Liver (tissue), 8 donors: ENCODE measurements at regions not wholly inside any gene's neighbourhood (a gene's known extent, or its start where the extent isn't known, plus 50 kb on each side); places are given as distances from the start of the nearest gene placed in this dataset.

ENCODE experiments used
- DNase-seq: peaks from one replicate; pipeline ENCODE4 v3.0.0-alpha.2; 2017; ENCODE audit warnings: low spot score
- H3K27ac ChIP-seq, 2 donors: one replicate each; pipeline ENCODE4 v1.7.0; 2013; ENCODE audit warnings: inconsistent platforms in 2 of 2, low read length in 2 of 2, control low read depth in 1 of 2, low read depth in 1 of 2, mild to moderate bottlenecking in 1 of 2
- H3K27me3 ChIP-seq, 4 donors: one replicate each; pipeline versions ENCODE4 v1.6.1 to v1.7.0; 2013; ENCODE audit warnings: low read length in 3 of 4, inconsistent platforms in 1 of 4, mild to moderate bottlenecking in 1 of 4, moderate library complexity in 1 of 4; ENCODE audit not compliant: control insufficient read depth in 4 of 4, insufficient read depth in 4 of 4
- H3K36me3 ChIP-seq, 4 donors: one replicate each; pipeline versions ENCODE4 v1.6.1 to v1.7.0; 2013; ENCODE audit warnings: low read length in 3 of 4, mild to moderate bottlenecking in 3 of 4, low read depth in 1 of 4, moderate library complexity in 1 of 4; ENCODE audit not compliant: control insufficient read depth in 4 of 4, insufficient read depth in 3 of 4
- H3K4me1 ChIP-seq, 4 donors: one replicate each; pipeline versions ENCODE4 v1.6.1 to v1.7.0; 2013; ENCODE audit warnings: low read length in 3 of 4, mild to moderate bottlenecking in 3 of 4, moderate library complexity in 1 of 4; ENCODE audit not compliant: control insufficient read depth in 4 of 4, insufficient read depth in 4 of 4
- H3K4me3 ChIP-seq, 3 donors: one replicate each; pipeline versions ENCODE4 v1.6.1 to v1.7.0; 2013; ENCODE audit warnings: low read length in 3 of 3, control low read depth in 1 of 3, low read depth in 1 of 3, mild to moderate bottlenecking in 1 of 3
- H3K9ac ChIP-seq, 2 donors: one replicate each; pipeline ENCODE4 v1.7.0; 2013; ENCODE audit warnings: low read length in 2 of 2, mild to moderate bottlenecking in 2 of 2, moderate library complexity in 2 of 2, control low read depth in 1 of 2, low read depth in 1 of 2
- H3K9me3 ChIP-seq, 4 donors: one replicate each; pipeline versions ENCODE4 v1.6.1 to v1.7.0; 2013; ENCODE audit warnings: low read length in 3 of 4; ENCODE audit not compliant: control insufficient read depth in 4 of 4
- EGR1 ChIP-seq, 2 donors: IDR thresholded peaks; 2 replicates each; pipeline ENCODE4 v1.6.1; 2016 to 2018; ENCODE audit warnings: antibody characterized with exemption in 2 of 2, low read depth in 2 of 2
- FOXA1 ChIP-seq: IDR thresholded peaks from 2 replicates; pipeline ENCODE4 v1.6.1; 2016; ENCODE audit warnings: antibody characterized with exemption
- FOXA2 ChIP-seq: IDR thresholded peaks from 2 replicates; pipeline ENCODE4 v1.6.1; 2016; ENCODE audit warnings: antibody characterized with exemption
- GABPA ChIP-seq, 2 donors: IDR thresholded peaks in 1 of 2; conservative IDR thresholded peaks in 1 of 2; 2 replicates each; pipeline ENCODE4 v1.6.1; 2016; ENCODE audit warnings: antibody characterized with exemption in 2 of 2, mild to moderate bottlenecking in 1 of 2, moderate library complexity in 1 of 2
- HNF4A ChIP-seq, 2 donors: conservative IDR thresholded peaks; 2 replicates each; pipeline ENCODE4 v1.6.1; 2016; ENCODE audit warnings: antibody characterized with exemption in 2 of 2, mild to moderate bottlenecking in 2 of 2
- HNF4G ChIP-seq: IDR thresholded peaks from 2 replicates; pipeline ENCODE4 v1.6.1; 2016; ENCODE audit warnings: antibody characterized with exemption
- JUND ChIP-seq, 2 donors: IDR thresholded peaks; 2 replicates each; pipeline ENCODE4 v1.6.1; 2016; ENCODE audit warnings: antibody characterized with exemption in 2 of 2
- MAX ChIP-seq: IDR thresholded peaks from 2 replicates; pipeline ENCODE4 v1.6.1; 2016; ENCODE audit warnings: antibody characterized with exemption
- NR2F2 ChIP-seq: IDR thresholded peaks from 2 replicates; pipeline ENCODE4 v1.6.1; 2016; ENCODE audit warnings: antibody characterized with exemption
- RAD21 ChIP-seq, 2 donors: IDR thresholded peaks; 2 replicates each; pipeline ENCODE4 v1.6.1; 2016; ENCODE audit warnings: antibody characterized with exemption in 2 of 2, mild to moderate bottlenecking in 2 of 2
- REST ChIP-seq: IDR thresholded peaks from 2 replicates; pipeline ENCODE4 v1.6.1; 2016; ENCODE audit warnings: antibody characterized with exemption, mild to moderate bottlenecking
- RXRA ChIP-seq, 2 donors: IDR thresholded peaks; 2 replicates each; pipeline ENCODE4 v1.6.1; 2017 to 2018; ENCODE audit warnings: antibody characterized with exemption in 2 of 2, mild to moderate bottlenecking in 1 of 2
- SP1 ChIP-seq: IDR thresholded peaks from 2 replicates; pipeline ENCODE4 v1.6.1; 2018; ENCODE audit warnings: antibody characterized with exemption, mild to moderate bottlenecking
- TAF1 ChIP-seq: conservative IDR thresholded peaks from 2 replicates; pipeline ENCODE4 v1.6.1; 2016; ENCODE audit warnings: antibody characterized with exemption, mild to moderate bottlenecking
- YY1 ChIP-seq: IDR thresholded peaks from 2 replicates; pipeline ENCODE4 v1.6.1; 2016; ENCODE audit warnings: antibody characterized with exemption, mild to moderate bottlenecking
- ZBTB33 ChIP-seq: IDR thresholded peaks from 2 replicates; pipeline ENCODE4 v1.6.1; 2016; ENCODE audit warnings: antibody characterized with exemption
- WGBS: extraction: QIAGEN DNeasy Blood & Tissue Kit; methylation state at CpG from one replicate; pipeline ENCODE4 v1.1.7; 2013; 5-methylcytosine and 5-hydroxymethylcytosine counted together
- TF ChIP-seq, protein P1 (sequence below): fragments of 150-350 bp; IDR thresholded peaks from 2 replicates; pipeline ENCODE4 v1.5.1; 2017; ENCODE audit warnings: improper control_type of control experiment, low read depth, low read length; ENCODE audit not compliant: missing input control
- TF ChIP-seq, protein P2 (sequence below): IDR thresholded peaks from 2 replicates; pipeline ENCODE4 v1.6.1; 2016; ENCODE audit warnings: antibody characterized with exemption
- donor health status: healthy.
- donor health status: healthy.
- donor health status: healthy.
- donor health status: healthy.
- donor health status: healthy.

- Histone ChIP-seq H3K9me3 (no peaks in the 10 kb centered on the region), H3K27me3 (no peaks in the 10 kb centered on the region), H3K27ac (no peak overlapping the region), H3K9ac (no peak overlapping the region), H3K4me1 (peaks cover 0 to 9% (median 5%) of the 10 kb centered on the region in 4 donors), H3K36me3 (no peaks in the 10 kb centered on the region), H3K4me3 (no peak overlapping the region)
- 96% methylated on average over 5 of the region's 5 CpGs for WGBS
- DNase-seq, result no peak
- TF ChIP-seq GABPA (IDR thresholded peaks at IDR 0.05 in 1 of 2, conservative IDR thresholded peaks at IDR 0.05 in 1 of 2), result no peak
- no peak for TF ChIP-seq HNF4A (conservative IDR thresholded peaks at IDR 0.05)
- TF ChIP-seq RAD21 (IDR thresholded peaks at IDR 0.05), result no peak
- TF ChIP-seq SP1, result no peak
- TF ChIP-seq TAF1, result no peak
- no peak for TF ChIP-seq REST
- no peak for TF ChIP-seq NR2F2
- TF ChIP-seq FOXA1, result no peak
- no peak for TF ChIP-seq YY1
Measured at GRCh38 chr15:35748105-35748504, 202.1 kb upstream of the DPH6 start.

- Histone ChIP-seq H3K4me1 (peaks cover 2 to 25% (median 20%) of the 10 kb centered on the region in 4 donors), H3K36me3 (no peaks in the 10 kb centered on the region), H3K4me3 (no peak overlapping the region), H3K27me3 (no peaks in the 10 kb centered on the region), H3K27ac (no peak overlapping the region), H3K9me3 (no peaks in the 10 kb centered on the region), H3K9ac (no peak overlapping the region)
- TF ChIP-seq, protein P1, sequence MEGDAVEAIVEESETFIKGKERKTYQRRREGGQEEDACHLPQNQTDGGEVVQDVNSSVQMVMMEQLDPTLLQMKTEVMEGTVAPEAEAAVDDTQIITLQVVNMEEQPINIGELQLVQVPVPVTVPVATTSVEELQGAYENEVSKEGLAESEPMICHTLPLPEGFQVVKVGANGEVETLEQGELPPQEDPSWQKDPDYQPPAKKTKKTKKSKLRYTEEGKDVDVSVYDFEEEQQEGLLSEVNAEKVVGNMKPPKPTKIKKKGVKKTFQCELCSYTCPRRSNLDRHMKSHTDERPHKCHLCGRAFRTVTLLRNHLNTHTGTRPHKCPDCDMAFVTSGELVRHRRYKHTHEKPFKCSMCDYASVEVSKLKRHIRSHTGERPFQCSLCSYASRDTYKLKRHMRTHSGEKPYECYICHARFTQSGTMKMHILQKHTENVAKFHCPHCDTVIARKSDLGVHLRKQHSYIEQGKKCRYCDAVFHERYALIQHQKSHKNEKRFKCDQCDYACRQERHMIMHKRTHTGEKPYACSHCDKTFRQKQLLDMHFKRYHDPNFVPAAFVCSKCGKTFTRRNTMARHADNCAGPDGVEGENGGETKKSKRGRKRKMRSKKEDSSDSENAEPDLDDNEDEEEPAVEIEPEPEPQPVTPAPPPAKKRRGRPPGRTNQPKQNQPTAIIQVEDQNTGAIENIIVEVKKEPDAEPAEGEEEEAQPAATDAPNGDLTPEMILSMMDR, result no peak
- no peak for TF ChIP-seq GABPA (IDR thresholded peaks at IDR 0.05 in 1 of 2, conservative IDR thresholded peaks at IDR 0.05 in 1 of 2)
- TF ChIP-seq REST, result no peak
- TF ChIP-seq FOXA2, result no peak
- no peak for TF ChIP-seq TAF1
- TF ChIP-seq HNF4A (conservative IDR thresholded peaks at IDR 0.05), result no peak
- TF ChIP-seq, protein P2, sequence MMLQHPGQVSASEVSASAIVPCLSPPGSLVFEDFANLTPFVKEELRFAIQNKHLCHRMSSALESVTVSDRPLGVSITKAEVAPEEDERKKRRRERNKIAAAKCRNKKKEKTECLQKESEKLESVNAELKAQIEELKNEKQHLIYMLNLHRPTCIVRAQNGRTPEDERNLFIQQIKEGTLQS, result no peak
- TF ChIP-seq RAD21 (IDR thresholded peaks at IDR 0.05), result no peak
- no peak for TF ChIP-seq EGR1 (IDR thresholded peaks at IDR 0.05; ENCODE audit: low read depth in 2 of 2)
- no peak for TF ChIP-seq SP1
- no peak for TF ChIP-seq NR2F2
- TF ChIP-seq ZBTB33, result no peak
- no peak for TF ChIP-seq YY1
- no peak for TF ChIP-seq MAX
- no peak for TF ChIP-seq HNF4G
- TF ChIP-seq RXRA (IDR thresholded peaks at IDR 0.05), result no peak
- TF ChIP-seq JUND (IDR thresholded peaks at IDR 0.05), result no peak
- no peak for DNase-seq
Measured at GRCh38 chr15:35750051-35750450, 204.1 kb upstream of the DPH6 start.
